GM23248 (cell line): ENCODE measurements at regions not wholly inside any gene's neighbourhood (a gene's known extent, or its start where the extent isn't known, plus 50 kb on each side); places are given as distances from the start of the nearest gene placed in this dataset.

ENCODE experiments used
- EZH2 ChIP-seq: fragments of 200-600 bp; sonication (generic); IDR thresholded peaks from 2 replicates; pipeline ENCODE4 v1.6.1; 2018; ENCODE audit warnings: antibody characterized with exemption, mild to moderate bottlenecking; ENCODE audit not compliant: insufficient read depth, poor library complexity, severe bottlenecking
- EZH2phosphoT487 ChIP-seq: fragments of 200-600 bp; sonication (generic); IDR thresholded peaks from 2 replicates; pipeline ENCODE4 v1.6.1; 2018; ENCODE audit warnings: antibody characterized with exemption, moderate library complexity, mild to moderate bottlenecking, low read depth; ENCODE audit not compliant: insufficient read depth

DNA sequence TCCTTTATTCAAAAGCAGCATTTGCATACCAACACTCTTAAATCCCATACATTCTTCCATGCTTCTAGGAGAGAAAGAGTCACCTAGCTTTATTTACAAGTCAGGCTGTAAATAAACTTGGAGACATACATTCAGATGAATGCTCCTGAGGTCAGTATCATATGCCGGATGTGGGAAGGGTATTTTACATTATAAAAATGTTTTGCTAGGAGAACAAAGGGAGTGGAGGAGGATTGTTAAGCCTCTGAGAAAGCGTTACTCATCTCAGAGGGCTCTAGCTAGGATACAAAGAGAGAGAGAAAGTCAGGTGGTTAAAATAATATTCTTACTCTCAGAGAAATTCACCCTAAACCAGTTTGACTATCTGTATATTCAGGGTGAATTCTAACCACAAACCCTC is 300.9 kb upstream of the NPSR1 start:
- no peak for TF ChIP-seq EZH2phosphoT487
- TF ChIP-seq EZH2: no peak
